ENCODE measurements at regions not wholly inside any gene's neighbourhood (a gene's known extent, or its start where the extent isn't known, plus 50 kb on each side); places are given as distances from the start of the nearest gene placed in this dataset.
"Not testable (repeated sequence)": the region's sequence is repeated elsewhere in the genome, so short reads cannot be mapped to it uniquely, and the experiment has no call there.

GRCh38 chr15:22272286-22273160, 186.2 kb upstream of the GOLGA6L22 start:
- H3K4me1 ChIP-seq (ENCODE audit: control insufficient read depth, extremely low read depth, insufficient read depth, low read length); FAIRE-seq; H3K27ac ChIP-seq (ENCODE audit: insufficient read depth, low read depth, low read length); POLR2A ChIA-PET; H2AFZ ChIP-seq (ENCODE audit: low read depth, low read length); H3K79me2 ChIP-seq (ENCODE audit: control insufficient read depth, insufficient read depth, low read length); H3K9ac ChIP-seq (replicated peaks; ENCODE audit: extremely low read depth, insufficient read depth, low read length); DNase-seq (ENCODE audit: low read depth, low spot score); dilution Hi-C loops (cut with MboI; ENCODE audit: extremely low pct_ligation_motif_present, low sequenced_read_pairs); H3K27me3 ChIP-seq (ENCODE audit: control insufficient read depth in 2 of 2, insufficient read depth in 2 of 2, low read length in 2 of 2); H3K4me2 ChIP-seq (ENCODE audit: insufficient read depth, low read length); H3K9me3 ChIP-seq (replicated peaks; ENCODE audit: control insufficient read depth, insufficient read depth, low read length); intact Hi-C loops (cut with micrococcal nuclease); BruUV-seq (replicated peaks); H3K36me3 ChIP-seq (ENCODE audit: control insufficient read depth in 2 of 2, extremely low read depth in 1 of 2, insufficient read depth in 2 of 2, low read length in 2 of 2); CTCF ChIA-PET; H4K20me1 ChIP-seq (replicated peaks; ENCODE audit: control insufficient read depth, extremely low read depth, insufficient read depth, low read length); H3K9me1 ChIP-seq (replicated peaks; ENCODE audit: control insufficient read depth, extremely low read depth, insufficient read depth, low read length); H3K4me3 ChIP-seq (replicated peaks in 1 of 3; ENCODE audit: insufficient read depth in 1 of 3, low read depth in 1 of 3, low read length in 3 of 3): not testable (repeated sequence)

- DNase-seq (ENCODE audit: low read depth, low spot score); H3K36me3 ChIP-seq (ENCODE audit: control insufficient read depth in 2 of 2, extremely low read depth in 1 of 2, insufficient read depth in 2 of 2, low read length in 2 of 2); H3K4me2 ChIP-seq (ENCODE audit: insufficient read depth, low read length); CTCF ChIA-PET; H3K9me3 ChIP-seq (replicated peaks; ENCODE audit: control insufficient read depth, insufficient read depth, low read length); H3K27me3 ChIP-seq (ENCODE audit: control insufficient read depth in 2 of 2, insufficient read depth in 2 of 2, low read length in 2 of 2); dilution Hi-C loops (cut with MboI; ENCODE audit: extremely low pct_ligation_motif_present, low sequenced_read_pairs); H3K27ac ChIP-seq (ENCODE audit: insufficient read depth, low read depth, low read length); FAIRE-seq; H4K20me1 ChIP-seq (replicated peaks; ENCODE audit: control insufficient read depth, extremely low read depth, insufficient read depth, low read length); H3K79me2 ChIP-seq (ENCODE audit: control insufficient read depth, insufficient read depth, low read length); H3K4me3 ChIP-seq (replicated peaks in 1 of 3; ENCODE audit: insufficient read depth in 1 of 3, low read depth in 1 of 3, low read length in 3 of 3); H2AFZ ChIP-seq (ENCODE audit: low read depth, low read length); POLR2A ChIA-PET; BruUV-seq (replicated peaks); H3K9me1 ChIP-seq (replicated peaks; ENCODE audit: control insufficient read depth, extremely low read depth, insufficient read depth, low read length); H3K9ac ChIP-seq (replicated peaks; ENCODE audit: extremely low read depth, insufficient read depth, low read length); H3K4me1 ChIP-seq (ENCODE audit: control insufficient read depth, extremely low read depth, insufficient read depth, low read length); intact Hi-C loops (cut with micrococcal nuclease): not testable (repeated sequence)
These were observed 185.5 kb upstream of the GOLGA6L22 start for GRCh38 chr15:22273185-22273584.

GRCh38 chr15:22274376-22274775, 184.3 kb upstream of the GOLGA6L22 start:
- dilution Hi-C loops (cut with MboI; ENCODE audit: extremely low pct_ligation_motif_present, low sequenced_read_pairs); CTCF ChIA-PET; H3K9me3 ChIP-seq (replicated peaks; ENCODE audit: control insufficient read depth, insufficient read depth, low read length): not testable (repeated sequence)

DNA sequence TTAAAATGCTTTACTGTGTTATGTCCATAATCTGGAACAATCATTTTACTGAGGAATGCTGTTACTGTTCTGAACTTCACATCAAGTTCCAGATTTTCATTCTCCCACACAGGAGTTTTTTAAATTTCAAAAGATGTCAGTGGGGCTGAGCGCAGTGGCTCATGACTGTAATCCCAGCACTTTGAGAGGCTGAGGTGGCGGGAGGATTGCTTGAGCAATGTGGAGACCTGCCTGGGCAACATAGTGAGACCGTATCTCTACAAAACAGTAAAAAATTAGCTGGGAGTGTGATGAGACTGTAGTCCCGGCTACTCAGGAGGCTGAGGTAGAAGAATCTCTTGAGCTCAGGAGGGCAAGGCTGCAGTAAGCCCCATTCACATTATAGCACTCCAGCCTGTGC, 177.9 kb upstream of the GOLGA6L22 start:
- dilution Hi-C loops (cut with MboI; ENCODE audit: extremely low pct_ligation_motif_present, low sequenced_read_pairs); CTCF ChIA-PET: not testable (repeated sequence)

More at GRCh38 chr15:22274376-22274775, 184.3 kb upstream of the GOLGA6L22 start:
- H3K4me2 ChIP-seq (ENCODE audit: insufficient read depth, low read length); H2AFZ ChIP-seq (ENCODE audit: low read depth, low read length); intact Hi-C loops (cut with micrococcal nuclease); H3K9me1 ChIP-seq (replicated peaks; ENCODE audit: control insufficient read depth, extremely low read depth, insufficient read depth, low read length); H3K27ac ChIP-seq (ENCODE audit: insufficient read depth, low read depth, low read length); BruUV-seq (replicated peaks); FAIRE-seq; H3K4me3 ChIP-seq (replicated peaks in 1 of 3; ENCODE audit: insufficient read depth in 1 of 3, low read depth in 1 of 3, low read length in 3 of 3); H4K20me1 ChIP-seq (replicated peaks; ENCODE audit: control insufficient read depth, extremely low read depth, insufficient read depth, low read length); H3K36me3 ChIP-seq (ENCODE audit: control insufficient read depth in 2 of 2, extremely low read depth in 1 of 2, insufficient read depth in 2 of 2, low read length in 2 of 2); H3K9ac ChIP-seq (replicated peaks; ENCODE audit: extremely low read depth, insufficient read depth, low read length); POLR2A ChIA-PET; DNase-seq (ENCODE audit: low read depth, low spot score); H3K4me1 ChIP-seq (ENCODE audit: control insufficient read depth, extremely low read depth, insufficient read depth, low read length); H3K27me3 ChIP-seq (ENCODE audit: control insufficient read depth in 2 of 2, insufficient read depth in 2 of 2, low read length in 2 of 2); H3K79me2 ChIP-seq (ENCODE audit: control insufficient read depth, insufficient read depth, low read length): not testable (repeated sequence)

More for the DNA sequence above, 177.9 kb upstream of the GOLGA6L22 start:
- intact Hi-C loops (cut with micrococcal nuclease); H3K9ac ChIP-seq (replicated peaks; ENCODE audit: extremely low read depth, insufficient read depth, low read length); H3K4me1 ChIP-seq (ENCODE audit: control insufficient read depth, extremely low read depth, insufficient read depth, low read length); H3K79me2 ChIP-seq (ENCODE audit: control insufficient read depth, insufficient read depth, low read length); H2AFZ ChIP-seq (ENCODE audit: low read depth, low read length); DNase-seq (ENCODE audit: low read depth, low spot score); H4K20me1 ChIP-seq (replicated peaks; ENCODE audit: control insufficient read depth, extremely low read depth, insufficient read depth, low read length); H3K4me3 ChIP-seq (replicated peaks in 1 of 3; ENCODE audit: insufficient read depth in 1 of 3, low read depth in 1 of 3, low read length in 3 of 3); H3K9me1 ChIP-seq (replicated peaks; ENCODE audit: control insufficient read depth, extremely low read depth, insufficient read depth, low read length); POLR2A ChIA-PET; H3K36me3 ChIP-seq (ENCODE audit: control insufficient read depth in 2 of 2, extremely low read depth in 1 of 2, insufficient read depth in 2 of 2, low read length in 2 of 2); H3K27ac ChIP-seq (ENCODE audit: insufficient read depth, low read depth, low read length); H3K27me3 ChIP-seq (ENCODE audit: control insufficient read depth in 2 of 2, insufficient read depth in 2 of 2, low read length in 2 of 2); FAIRE-seq; BruUV-seq (replicated peaks); H3K4me2 ChIP-seq (ENCODE audit: insufficient read depth, low read length): not testable (repeated sequence)
- H3K9me3 ChIP-seq (replicated peaks; ENCODE audit: control insufficient read depth, insufficient read depth, low read length): peaks cover 11% of the 10 kb centered on the region
